ENCODE measurements at regions not wholly inside any gene's neighbourhood (a gene's known extent, or its start where the extent isn't known, plus 50 kb on each side); places are given as distances from the start of the nearest gene placed in this dataset.

- in situ Hi-C loops (cut with HindIII; ENCODE audit: low pct_unique_long_range_greater_than_20kb, low sequenced_read_pairs): no loop called here
- DNase-seq (ENCODE audit: low read depth in 1 of 2, low spot score in 1 of 2): no peak
- no peak for TF ChIP-seq JUND (IDR thresholded peaks at IDR 0.05; ENCODE audit: low read depth)
Observed at GRCh38 chr6:10297832-10298231, 117.0 kb downstream of the TFAP2A start.

- no peak for TF ChIP-seq JUND (IDR thresholded peaks at IDR 0.05; ENCODE audit: low read depth)
Observed at GRCh38 chr6:10278746-10279145, 136.1 kb downstream of the TFAP2A start.

GRCh38 chr6:10276660-10277287 is 138.1 kb downstream of the TFAP2A start:
- in situ Hi-C loops (cut with HindIII; ENCODE audit: low pct_unique_long_range_greater_than_20kb, low sequenced_read_pairs): no loop called here
- no peak for TF ChIP-seq JUND (IDR thresholded peaks at IDR 0.05; ENCODE audit: low read depth)
- no peak for DNase-seq (ENCODE audit: low read depth in 1 of 2, low spot score in 1 of 2)

More at GRCh38 chr6:10278746-10279145, 136.1 kb downstream of the TFAP2A start:
- in situ Hi-C loops (cut with HindIII; ENCODE audit: low pct_unique_long_range_greater_than_20kb, low sequenced_read_pairs): no loop called here
- DNase-seq (ENCODE audit: low read depth in 1 of 2, low spot score in 1 of 2): no peak

- in situ Hi-C loops (cut with HindIII; ENCODE audit: low pct_unique_long_range_greater_than_20kb, low sequenced_read_pairs): no loop called here
- no peak for TF ChIP-seq JUND (IDR thresholded peaks at IDR 0.05; ENCODE audit: low read depth)
Observed at GRCh38 chr6:10276106-10276505, 138.8 kb downstream of the TFAP2A start.

GRCh38 chr6:10272591-10272990 is 142.3 kb downstream of the TFAP2A start:
- no peak for DNase-seq (ENCODE audit: low read depth in 1 of 2, low spot score in 1 of 2)
- in situ Hi-C loops (cut with HindIII; ENCODE audit: low pct_unique_long_range_greater_than_20kb, low sequenced_read_pairs): no loop called here
- TF ChIP-seq JUND (IDR thresholded peaks at IDR 0.05; ENCODE audit: low read depth): no peak

More at GRCh38 chr6:10276106-10276505, 138.8 kb downstream of the TFAP2A start:
- DNase-seq (ENCODE audit: low read depth in 1 of 2, low spot score in 1 of 2): no peak

GRCh38 chr6:10271982-10272381 is 142.9 kb downstream of the TFAP2A start:
- in situ Hi-C loops (cut with HindIII; ENCODE audit: low pct_unique_long_range_greater_than_20kb, low sequenced_read_pairs): no loop called here
- no peak for DNase-seq (ENCODE audit: low read depth in 1 of 2, low spot score in 1 of 2)
- TF ChIP-seq JUND (IDR thresholded peaks at IDR 0.05; ENCODE audit: low read depth): no peak

- DNase-seq (ENCODE audit: low read depth in 1 of 2, low spot score in 1 of 2): no peak
- TF ChIP-seq JUND (IDR thresholded peaks at IDR 0.05; ENCODE audit: low read depth): no peak
- in situ Hi-C loops (cut with HindIII; ENCODE audit: low pct_unique_long_range_greater_than_20kb, low sequenced_read_pairs): no loop called here
Observed at GRCh38 chr6:10269814-10270472, 144.9 kb downstream of the TFAP2A start.

GRCh38 chr6:10268611-10269310 is 146.1 kb downstream of the TFAP2A start:
- DNase-seq (ENCODE audit: low read depth in 1 of 2, low spot score in 1 of 2): no peak
- in situ Hi-C loops (cut with HindIII; ENCODE audit: low pct_unique_long_range_greater_than_20kb, low sequenced_read_pairs): no loop called here
- TF ChIP-seq JUND (IDR thresholded peaks at IDR 0.05; ENCODE audit: low read depth): no peak

- in situ Hi-C loops (cut with HindIII; ENCODE audit: low pct_unique_long_range_greater_than_20kb, low sequenced_read_pairs): no loop called here
- no peak for TF ChIP-seq JUND (IDR thresholded peaks at IDR 0.05; ENCODE audit: low read depth)
- DNase-seq (ENCODE audit: low read depth in 1 of 2, low spot score in 1 of 2): no peak
Observed at GRCh38 chr6:10268111-10268510, 146.8 kb downstream of the TFAP2A start.

- no peak for DNase-seq (ENCODE audit: low read depth in 1 of 2, low spot score in 1 of 2)
- no peak for TF ChIP-seq JUND (IDR thresholded peaks at IDR 0.05; ENCODE audit: low read depth)
- in situ Hi-C loops (cut with HindIII; ENCODE audit: low pct_unique_long_range_greater_than_20kb, low sequenced_read_pairs): no loop called here
Observed at GRCh38 chr6:10266462-10266861, 148.4 kb downstream of the TFAP2A start.

GRCh38 chr6:10266061-10266460 is 148.8 kb downstream of the TFAP2A start:
- TF ChIP-seq JUND (IDR thresholded peaks at IDR 0.05; ENCODE audit: low read depth): no peak
- in situ Hi-C loops (cut with HindIII; ENCODE audit: low pct_unique_long_range_greater_than_20kb, low sequenced_read_pairs): no loop called here
- DNase-seq (ENCODE audit: low read depth in 1 of 2, low spot score in 1 of 2): no peak

GRCh38 chr6:10262505-10262904 is 152.4 kb downstream of the TFAP2A start:
- in situ Hi-C loops (cut with HindIII; ENCODE audit: low pct_unique_long_range_greater_than_20kb, low sequenced_read_pairs): no loop called here
- DNase-seq (ENCODE audit: low read depth in 1 of 2, low spot score in 1 of 2): no peak
- TF ChIP-seq JUND (IDR thresholded peaks at IDR 0.05; ENCODE audit: low read depth): no peak

GRCh38 chr6:10259671-10260070 is 155.2 kb downstream of the TFAP2A start:
- no peak for DNase-seq (ENCODE audit: low read depth in 1 of 2, low spot score in 1 of 2)
- no peak for TF ChIP-seq JUND (IDR thresholded peaks at IDR 0.05; ENCODE audit: low read depth)
- in situ Hi-C loops (cut with HindIII; ENCODE audit: low pct_unique_long_range_greater_than_20kb, low sequenced_read_pairs): no loop called here

Measured in T47D (cell line).